K562 (cell line): ENCODE measurements at regions not wholly inside any gene's neighbourhood (a gene's known extent, or its start where the extent isn't known, plus 50 kb on each side); places are given as distances from the start of the nearest gene placed in this dataset.

Experiments used
- ATAC-seq: fragments of 200-7000 bp; cut with Tn5 transposase; 3 replicates; pipeline ENCODE4 v1.9.1; 2020; ENCODE audit warnings: moderate library complexity
- BruUV-seq: library from RNA; stranded (reverse); fragments of 400-500 nt; replicated peaks from 2 replicates; lab custom pipeline; 2021; lab: Mats Ljungman, UMichigan
- CTCF ChIA-PET: fragments of 300-600 bp; formaldehyde crosslinking; extraction: SDS; loops from one replicate; lab custom pipeline; 2021; ENCODE audit warnings: low intra/inter-chr PET ratio; lab: Yijun Ruan, JAX
- POLR2A ChIA-PET: fragments of 300-600, 350-650 bp; sonication (Branson Sonifier 250); formaldehyde crosslinking; extraction: SDS; loops from one replicate; lab custom pipeline; 2021; ENCODE audit warnings: antibody characterized with exemption, inconsistent platforms; lab: Yijun Ruan, JAX
- DNase-seq, 4 experiments: peaks; one replicate each; pipeline versions ENCODE4 v3.0.0 to v3.0.0-alpha.2; 2011 to 2018; ENCODE audit warnings: low spot score in 3 of 4, mixed read lengths in 3 of 4; ENCODE audit errors: extremely low read depth in 1 of 4
- FAIRE-seq: peaks from 2 replicates; lab custom pipeline; 2011; peaks lifted over from hg19 to GRCh38; lab: Jason Lieb, UNC
- H2AFZ ChIP-seq: 2 replicates; pipeline ENCODE4 v1.6.0; 2011; ENCODE audit warnings: low read depth, low read length, control low read depth, inconsistent platforms
- H3K27ac ChIP-seq: fragments of 200-600 bp; 3 replicates; pipeline ENCODE4 v1.8.0; 2011; ENCODE audit warnings: low read depth, mild to moderate bottlenecking, control low read depth, inconsistent platforms, low read length, moderate library complexity, mixed read lengths; ENCODE audit errors: extremely low read depth
- H3K27me3 ChIP-seq, 2 experiments: fragments of 300-600 bp in 1 of 2; 2 replicates in 1 of 2; 3 replicates in 1 of 2; pipeline versions ENCODE4 v1.6.0 to v1.8.0; 2011; ENCODE audit warnings: inconsistent platforms in 2 of 2, low read length in 2 of 2, mild to moderate bottlenecking in 1 of 2, mixed read lengths in 1 of 2, moderate library complexity in 1 of 2; ENCODE audit not compliant: control insufficient read depth in 2 of 2, insufficient read depth in 2 of 2
- H3K36me3 ChIP-seq: fragments of 300-600 bp; 3 replicates; pipeline ENCODE4 v1.8.0; 2011; ENCODE audit warnings: mild to moderate bottlenecking, low read length, inconsistent platforms; ENCODE audit not compliant: control insufficient read depth, insufficient read depth
- H3K4me1 ChIP-seq, 2 experiments: fragments of 200-600 bp in 1 of 2; replicated peaks in 1 of 2; 2 replicates in 1 of 2; 3 replicates in 1 of 2; pipeline versions ENCODE4 v1.5.1 to v1.8.0; 2011; ENCODE audit warnings: inconsistent platforms in 2 of 2, low read length in 2 of 2, mild to moderate bottlenecking in 1 of 2, mixed read lengths in 1 of 2, moderate library complexity in 1 of 2; ENCODE audit not compliant: control insufficient read depth in 2 of 2, insufficient read depth in 2 of 2
- H3K4me2 ChIP-seq: 2 replicates; pipeline ENCODE4 v1.6.1; 2011; ENCODE audit warnings: low read length, control low read depth, inconsistent platforms, mixed read lengths; ENCODE audit not compliant: insufficient read depth
- H3K4me3 ChIP-seq: fragments of 200-600 bp; sonication (generic), shearing (Covaris generic); 2 replicates; pipeline ENCODE4 v1.5.1; 2016; ENCODE audit warnings: control low read depth, inconsistent platforms
- H3K79me2 ChIP-seq: fragments of 200-600 bp; 3 replicates; pipeline ENCODE4 v1.8.0; 2011; ENCODE audit warnings: low read length, inconsistent platforms; ENCODE audit not compliant: control insufficient read depth, insufficient read depth
- H3K9ac ChIP-seq, 2 experiments: 2 replicates each; pipeline versions ENCODE4 v1.6.0 to v1.6.1; 2011; ENCODE audit warnings: low read depth in 2 of 2, low read length in 2 of 2, control low read depth in 1 of 2, inconsistent platforms in 1 of 2, mild to moderate bottlenecking in 1 of 2, mixed read lengths in 1 of 2; ENCODE audit not compliant: insufficient read depth in 1 of 2
- H3K9me1 ChIP-seq: one replicate; pipeline ENCODE4 v1.6.0; 2011; ENCODE audit warnings: inconsistent platforms, mild to moderate bottlenecking, low read length, moderate library complexity; ENCODE audit not compliant: control insufficient read depth, insufficient read depth
- H3K9me3 ChIP-seq: replicated peaks from 2 replicates; pipeline ENCODE4 v1.5.1; 2011; ENCODE audit warnings: low read depth, low read length, inconsistent platforms; ENCODE audit not compliant: control insufficient read depth, insufficient read depth
- H4K20me1 ChIP-seq: replicated peaks from 2 replicates; pipeline ENCODE4 v1.6.1; 2011; ENCODE audit warnings: low read length, inconsistent platforms, mixed read lengths; ENCODE audit not compliant: control insufficient read depth, insufficient read depth
- CCAR2 ChIP-seq: fragments of 200-400 bp; formaldehyde crosslinking; IDR thresholded peaks from 2 replicates; pipeline ENCODE4 v1.6.1; 2017; ENCODE audit warnings: mild to moderate bottlenecking, low read depth, low read length
- CHD4 ChIP-seq: fragments of 200-600 bp; sonication (generic); IDR thresholded peaks from 3 replicates; pipeline ENCODE4 v1.6.1; 2012; ENCODE audit warnings: low read depth, mild to moderate bottlenecking, mixed read lengths, low read length, inconsistent platforms; ENCODE audit not compliant: insufficient read depth, insufficient replicate concordance, poor library complexity, severe bottlenecking
- CTBP1 ChIP-seq: fragments of 450-650 bp; IDR thresholded peaks from 2 replicates; pipeline ENCODE4 v1.6.1; 2016; ENCODE audit warnings: borderline replicate concordance
- ELK1 ChIP-seq: sonication (generic); formaldehyde crosslinking; IDR thresholded peaks from 2 replicates; pipeline ENCODE4 v1.8.1; 2022; ENCODE audit warnings: missing genetic modification reagents
- HNRNPUL1 ChIP-seq: fragments of 200-400 bp; formaldehyde crosslinking; IDR thresholded peaks from 2 replicates; pipeline ENCODE4 v1.6.1; 2017; ENCODE audit warnings: low read length
- HSF4 ChIP-seq: fragments of 250-450 bp; sonication (Bioruptor Pico); IDR thresholded peaks from 2 replicates; pipeline ENCODE4 v2.1.2; 2022; ENCODE audit warnings: mild to moderate bottlenecking, moderate library complexity, borderline replicate concordance
- MTA3 ChIP-seq: fragments of 450-650 bp; formaldehyde crosslinking; IDR thresholded peaks from 2 replicates; pipeline ENCODE4 v1.6.1; 2017; ENCODE audit warnings: mild to moderate bottlenecking, borderline replicate concordance
- SUPT5H ChIP-seq: fragments of 450-650 bp; IDR thresholded peaks from 2 replicates; pipeline ENCODE4 v1.6.1; 2016
- ZEB2 ChIP-seq: fragments of 450-650 bp; IDR thresholded peaks from 2 replicates; pipeline ENCODE4 v1.6.1; 2016
- ZMIZ1 ChIP-seq, 2 experiments: fragments of 150-350 bp in 1 of 2; IDR thresholded peaks; 2 replicates each; pipeline ENCODE4 v1.6.1; 2012 to 2016; ENCODE audit warnings: low read depth in 2 of 2, low read length in 2 of 2, mild to moderate bottlenecking in 1 of 2, moderate library complexity in 1 of 2
- ZNF133 ChIP-seq: fragments of 250-450 bp; sonication (Bioruptor Pico); IDR thresholded peaks from 2 replicates; pipeline ENCODE4 v1.4.0; 2020; ENCODE audit warnings: mild to moderate bottlenecking
- ZNF592 ChIP-seq: fragments of 450-650 bp; IDR thresholded peaks from 2 replicates; pipeline ENCODE4 v1.6.1; 2017; ENCODE audit warnings: antibody characterized with exemption, mild to moderate bottlenecking
- ZNF766 ChIP-seq: fragments of 200-800 bp; sonication (Bioruptor generic); conservative IDR thresholded peaks from 2 replicates; pipeline ENCODE4 v1.6.1; 2016; ENCODE audit warnings: missing genetic modification characterization, missing compliant biosample characterization
- WGBS: fragments of 100-300 bp; shearing (Covaris generic); methylation state at CpG from one replicate; pipeline ENCODE4 v1.1.6; 2016; ENCODE audit warnings: low coverage, mixed read lengths; ENCODE audit not compliant: insufficient coverage; ENCODE audit errors: missing lambda C conversion rate; 5-methylcytosine and 5-hydroxymethylcytosine counted together
- in situ Hi-C: fragments of 300-500 bp; cut with MboI; formaldehyde crosslinking; loops from 4 replicates; pipeline ENCODE4 v1.15.0; 2018; ENCODE audit warnings: inconsistent platforms, mixed read lengths
- intact Hi-C: fragments of 100-400 bp; cut with micrococcal nuclease; formaldehyde crosslinking; loops from 2 replicates; pipeline ENCODE4 v1.14.2; 2022

- no peak overlapping the region for H3K4me2 ChIP-seq
- H4K20me1 ChIP-seq = no peaks in the 10 kb centered on the region
- no TSS peak for BruUV-seq
- H3K9me3 ChIP-seq = no peaks in the 10 kb centered on the region
- FAIRE-seq (no peak), ATAC-seq (no peak), DNase-seq (no peak)
- ChIA-PET CTCF (no interaction called here), POLR2A (no interaction called here)
- peaks cover 2 to 5% of the 10 kb centered on the region in 2 experiments; a peak in 1 of 5 replicates for H3K27me3 ChIP-seq
- no peak overlapping the region for H3K27ac ChIP-seq
- H3K4me3 ChIP-seq = no peak overlapping the region
- H3K79me2 ChIP-seq = no peaks in the 10 kb centered on the region
- H3K9me1 ChIP-seq = no peaks in the 10 kb centered on the region
- in situ Hi-C loops = no loop called here
- no peak overlapping the region for H3K9ac ChIP-seq
- WGBS = 0% methylated on average over 4 of the region's 4 CpGs
- no peaks in the 10 kb centered on the region for H3K4me1 ChIP-seq
- intact Hi-C loops = no loop called here
- H2AFZ ChIP-seq = no peak overlapping the region
- H3K36me3 ChIP-seq = no peaks in the 10 kb centered on the region
- TF ChIP-seq CHD4 (no peak), ZEB2 (no peak), CTBP1 (no peak), ZMIZ1 (IDR thresholded peaks at IDR 0.05; ENCODE audit: low read depth in 2 of 2, low read length in 2 of 2) (no peak), CCAR2 (no peak), ZNF766 (CRISPR knock-in tag) (no peak), SUPT5H (no peak), HNRNPUL1 (no peak), ZNF133 (CRISPR knock-in tag) (no peak), ELK1 (CRISPR knock-in tag) (no peak), HSF4 (no peak), MTA3 (no peak), ZNF592 (no peak)
Observed at GRCh38 chr20:60804240-60804917, 447.7 kb upstream of the CDH4 start.
